ENCODE measurements at regions not wholly inside any gene's neighbourhood (a gene's known extent, or its start where the extent isn't known, plus 50 kb on each side); places are given as distances from the start of the nearest gene placed in this dataset.

DNA sequence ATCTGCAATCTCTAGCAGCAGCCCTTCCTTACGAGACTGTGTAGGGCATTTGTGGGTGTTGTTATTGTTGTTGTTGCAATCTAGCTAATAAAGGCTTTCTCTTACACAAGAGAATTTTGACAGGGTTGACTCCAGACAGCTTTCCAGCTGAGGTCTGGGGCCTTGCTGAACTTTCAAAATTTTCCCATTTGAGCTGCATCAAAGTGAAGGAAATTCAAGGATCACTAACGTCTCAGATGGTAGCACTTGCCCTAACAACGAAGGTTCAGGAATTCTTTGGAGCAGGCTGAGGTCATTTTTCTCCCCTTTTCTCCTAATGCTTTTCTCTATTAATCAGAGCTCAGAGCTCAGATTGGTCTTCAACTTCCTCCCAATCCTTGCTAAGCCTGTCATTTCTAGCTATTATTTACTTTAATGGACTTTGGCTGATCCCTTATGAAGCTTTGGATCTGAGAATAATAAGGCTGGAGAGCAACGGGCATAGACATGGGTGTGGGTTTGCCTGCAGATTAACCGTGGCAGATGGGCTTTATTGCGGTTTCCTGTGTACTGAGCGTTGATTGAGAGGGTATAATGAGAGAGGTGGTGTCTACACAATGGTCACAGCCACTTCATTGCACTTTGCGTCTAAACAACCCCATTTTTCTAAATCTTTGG lies 614.0 kb upstream of the AGTR1 start:
- Histone ChIP-seq H3K36me3 (ENCODE audit: insufficient read depth, low read length, poor library complexity, severe bottlenecking) (no peaks in the 10 kb centered on the region), H3K4me1 (ENCODE audit: insufficient read depth, low read length, poor library complexity, severe bottlenecking) (peaks cover 21% of the 10 kb centered on the region), H3K27ac (ENCODE audit: low read depth, low read length, poor library complexity, severe bottlenecking) (no peak overlapping the region), H3K4me3 (ENCODE audit: low read depth, low read length, poor library complexity, severe bottlenecking) (no peak overlapping the region), H3K27me3 (replicated peaks; ENCODE audit: insufficient read depth, low read depth, low read length, poor library complexity) (no peaks in the 10 kb centered on the region), H3K9me3 (ENCODE audit: low read depth, low read length, poor library complexity, severe bottlenecking) (no peaks in the 10 kb centered on the region)
- ChIA-PET CTCF (no interaction called here), POLR2A (ENCODE audit: low non-redundant PET) (no interaction called here)
- no peak for TF ChIP-seq EZH2 (IDR thresholded peaks at IDR 0.05; ENCODE audit: borderline replicate concordance, low read depth, low read length, poor library complexity, severe bottlenecking)
- TF ChIP-seq, protein P1, sequence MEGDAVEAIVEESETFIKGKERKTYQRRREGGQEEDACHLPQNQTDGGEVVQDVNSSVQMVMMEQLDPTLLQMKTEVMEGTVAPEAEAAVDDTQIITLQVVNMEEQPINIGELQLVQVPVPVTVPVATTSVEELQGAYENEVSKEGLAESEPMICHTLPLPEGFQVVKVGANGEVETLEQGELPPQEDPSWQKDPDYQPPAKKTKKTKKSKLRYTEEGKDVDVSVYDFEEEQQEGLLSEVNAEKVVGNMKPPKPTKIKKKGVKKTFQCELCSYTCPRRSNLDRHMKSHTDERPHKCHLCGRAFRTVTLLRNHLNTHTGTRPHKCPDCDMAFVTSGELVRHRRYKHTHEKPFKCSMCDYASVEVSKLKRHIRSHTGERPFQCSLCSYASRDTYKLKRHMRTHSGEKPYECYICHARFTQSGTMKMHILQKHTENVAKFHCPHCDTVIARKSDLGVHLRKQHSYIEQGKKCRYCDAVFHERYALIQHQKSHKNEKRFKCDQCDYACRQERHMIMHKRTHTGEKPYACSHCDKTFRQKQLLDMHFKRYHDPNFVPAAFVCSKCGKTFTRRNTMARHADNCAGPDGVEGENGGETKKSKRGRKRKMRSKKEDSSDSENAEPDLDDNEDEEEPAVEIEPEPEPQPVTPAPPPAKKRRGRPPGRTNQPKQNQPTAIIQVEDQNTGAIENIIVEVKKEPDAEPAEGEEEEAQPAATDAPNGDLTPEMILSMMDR (conservative IDR thresholded peaks at IDR 0.05; ENCODE audit: low read depth, low read length): no peak
- intact Hi-C loops (cut with micrococcal nuclease; ENCODE audit: unreplicated experiment): no loop called here
- peak; percentile 90 for DNase-seq (ENCODE audit: low spot score)
- no TSS peak for BruUV-seq (replicated peaks)

DNA sequence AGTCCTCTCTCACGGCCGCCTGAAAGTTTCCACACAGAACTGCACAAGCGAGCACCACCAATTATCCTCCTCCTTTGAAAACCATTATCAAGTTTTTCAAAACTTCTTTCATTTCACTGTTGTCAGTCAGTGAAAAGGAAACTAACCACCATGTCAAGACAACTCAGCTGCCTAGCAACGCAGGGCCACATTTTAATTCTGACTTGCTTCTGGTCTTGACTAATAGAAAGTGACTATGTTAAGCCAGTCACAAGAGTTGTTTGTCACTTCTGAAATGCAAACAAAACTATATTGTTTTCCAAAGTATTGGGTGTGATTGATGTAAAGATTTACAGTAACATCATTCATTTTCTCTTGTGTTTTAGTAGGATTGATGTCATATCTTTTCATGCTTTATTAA lies 612.8 kb upstream of the AGTR1 start:
- Histone ChIP-seq H3K36me3 (ENCODE audit: insufficient read depth, low read length, poor library complexity, severe bottlenecking) (no peaks in the 10 kb centered on the region), H3K9me3 (ENCODE audit: low read depth, low read length, poor library complexity, severe bottlenecking) (no peaks in the 10 kb centered on the region), H3K27me3 (replicated peaks; ENCODE audit: insufficient read depth, low read depth, low read length, poor library complexity) (no peaks in the 10 kb centered on the region), H3K4me1 (ENCODE audit: insufficient read depth, low read length, poor library complexity, severe bottlenecking) (peaks cover 21% of the 10 kb centered on the region), H3K4me3 (ENCODE audit: low read depth, low read length, poor library complexity, severe bottlenecking) (no peak overlapping the region), H3K27ac (ENCODE audit: low read depth, low read length, poor library complexity, severe bottlenecking) (no peak overlapping the region)
- BruUV-seq (replicated peaks): no TSS peak
- intact Hi-C loops (cut with micrococcal nuclease; ENCODE audit: unreplicated experiment): no loop called here
- DNase-seq (ENCODE audit: low spot score): peak; percentile 25
- TF ChIP-seq, protein P1 (conservative IDR thresholded peaks at IDR 0.05; ENCODE audit: low read depth, low read length): no peak
- no peak for TF ChIP-seq EZH2 (IDR thresholded peaks at IDR 0.05; ENCODE audit: borderline replicate concordance, low read depth, low read length, poor library complexity, severe bottlenecking)
- CTCF ChIA-PET: no interaction called here
- POLR2A ChIA-PET (ENCODE audit: low non-redundant PET): no interaction called here

GRCh38 chr3:148087601-148088371 lies 609.9 kb upstream of the AGTR1 start:
- Histone ChIP-seq H3K36me3 (ENCODE audit: insufficient read depth, low read length, poor library complexity, severe bottlenecking) (no peaks in the 10 kb centered on the region), H3K9me3 (ENCODE audit: low read depth, low read length, poor library complexity, severe bottlenecking) (no peaks in the 10 kb centered on the region), H3K4me1 (ENCODE audit: insufficient read depth, low read length, poor library complexity, severe bottlenecking) (peaks cover 23% of the 10 kb centered on the region), H3K27ac (ENCODE audit: low read depth, low read length, poor library complexity, severe bottlenecking) (no peak overlapping the region), H3K4me3 (ENCODE audit: low read depth, low read length, poor library complexity, severe bottlenecking) (no peak overlapping the region), H3K27me3 (replicated peaks; ENCODE audit: insufficient read depth, low read depth, low read length, poor library complexity) (no peaks in the 10 kb centered on the region)
- DNase-seq (ENCODE audit: low spot score): no peak
- intact Hi-C loops (cut with micrococcal nuclease; ENCODE audit: unreplicated experiment): no loop called here
- TF ChIP-seq, protein P1 (conservative IDR thresholded peaks at IDR 0.05; ENCODE audit: low read depth, low read length): no peak
- no peak for TF ChIP-seq EZH2 (IDR thresholded peaks at IDR 0.05; ENCODE audit: borderline replicate concordance, low read depth, low read length, poor library complexity, severe bottlenecking)
- ChIA-PET CTCF (interaction anchor here (0.7 kb wide), 1 partner anchor 11 kb away, joined by 3 read pairs; no protein-coding TSS in a partner anchor), POLR2A (ENCODE audit: low non-redundant PET) (no interaction called here)
- no TSS peak for BruUV-seq (replicated peaks)

Measured in A673 (cell line).